Hepatocyte (in vitro differentiated cells): ENCODE measurements at regions not wholly inside any gene's neighbourhood (a gene's known extent, or its start where the extent isn't known, plus 50 kb on each side); places are given as distances from the start of the nearest gene placed in this dataset.

Source experiments
- CTCF ChIP-seq: fragments of 200-600 bp; sonication (generic); IDR thresholded peaks from 2 replicates; pipeline ENCODE4 v1.5.1; 2016; ENCODE audit warnings: antibody characterized with exemption, mild to moderate bottlenecking; ENCODE audit not compliant: poor library complexity
- EZH2 ChIP-seq: fragments of 200-600 bp; sonication (generic); IDR thresholded peaks from 2 replicates; pipeline ENCODE4 v1.6.1; 2016; ENCODE audit warnings: antibody characterized with exemption, mild to moderate bottlenecking, borderline replicate concordance
- EZH2phosphoT487 ChIP-seq: fragments of 200-600 bp; sonication (generic); IDR thresholded peaks from one replicate; pipeline ENCODE4 v1.6.1; 2018; ENCODE audit warnings: antibody characterized with exemption, mild to moderate bottlenecking, low read depth, moderate library complexity; ENCODE audit not compliant: unreplicated experiment, severe bottlenecking

DNA sequence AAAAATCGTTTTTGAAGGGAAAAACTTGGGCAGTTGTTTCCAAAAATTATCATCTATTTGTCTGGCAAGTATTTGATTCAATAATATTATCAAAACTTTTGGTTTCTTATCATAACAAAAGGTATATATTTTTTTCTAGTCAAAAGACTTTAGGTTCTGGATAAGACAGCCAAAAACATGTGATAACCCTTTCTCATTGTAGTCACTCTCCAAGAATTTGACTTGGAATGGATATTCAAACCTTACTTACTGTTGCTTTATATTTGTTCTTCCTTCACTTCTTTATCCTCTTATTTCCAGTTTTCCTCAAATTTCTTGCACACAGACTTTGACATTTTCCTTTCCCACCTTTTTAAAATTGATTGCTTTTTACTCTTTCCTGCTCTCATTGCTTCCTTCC lies 140.9 kb upstream of the FAM3C start:
- TF ChIP-seq EZH2: no peak
- no peak for TF ChIP-seq CTCF
- no peak for TF ChIP-seq EZH2phosphoT487
